Neural cell (in vitro differentiated cells): ENCODE measurements at regions not wholly inside any gene's neighbourhood (a gene's known extent, or its start where the extent isn't known, plus 50 kb on each side); places are given as distances from the start of the nearest gene placed in this dataset.

Experiments
- CTCF ChIP-seq: fragments of 450-650 bp; IDR thresholded peaks from 2 replicates; pipeline ENCODE4 v1.5.1; 2014; ENCODE audit warnings: antibody characterized with exemption, mild to moderate bottlenecking, moderate library complexity; ENCODE audit not compliant: poor library complexity, severe bottlenecking
- EP300 ChIP-seq: fragments of 450-650 bp; conservative IDR thresholded peaks from 2 replicates; pipeline ENCODE4 v1.6.1; 2014; ENCODE audit warnings: antibody characterized with exemption, mild to moderate bottlenecking, moderate library complexity; ENCODE audit not compliant: poor library complexity, severe bottlenecking
- EZH2 ChIP-seq: fragments of 200-600, 300-800 bp; shearing (Covaris generic), sonication (generic); IDR thresholded peaks from 2 replicates; pipeline ENCODE4 v1.6.1; 2014; ENCODE audit warnings: antibody characterized with exemption, low read length, borderline replicate concordance, mild to moderate bottlenecking; ENCODE audit not compliant: insufficient read depth, poor library complexity, severe bottlenecking
- MXI1 ChIP-seq: fragments of 450-650 bp; conservative IDR thresholded peaks from 2 replicates; pipeline ENCODE4 v1.6.1; 2014; ENCODE audit warnings: antibody characterized with exemption, mild to moderate bottlenecking; ENCODE audit not compliant: poor library complexity, severe bottlenecking
- POLR2AphosphoS5 ChIP-seq: IDR thresholded peaks from 2 replicates; pipeline ENCODE4 v1.6.1; 2012
- RAD21 ChIP-seq: fragments of 450-650 bp; conservative IDR thresholded peaks from 2 replicates; pipeline ENCODE4 v1.6.1; 2014; ENCODE audit warnings: antibody characterized with exemption, mild to moderate bottlenecking, moderate library complexity
- REST ChIP-seq: IDR thresholded peaks from 2 replicates; pipeline ENCODE4 v1.6.1; 2012; ENCODE audit warnings: borderline replicate concordance
- TAF1 ChIP-seq: IDR thresholded peaks from 2 replicates; pipeline ENCODE4 v1.6.1; 2012; ENCODE audit warnings: low read depth

GRCh38 chrX:88366314-88366713 is 380.7 kb upstream of the CPXCR1 start:
- TF ChIP-seq CTCF (no peak), EP300 (no peak), POLR2AphosphoS5 (no peak), EZH2 (no peak), MXI1 (no peak), TAF1 (no peak), RAD21 (no peak), REST (no peak)
